ENCODE measurements at regions not wholly inside any gene's neighbourhood (a gene's known extent, or its start where the extent isn't known, plus 50 kb on each side); places are given as distances from the start of the nearest gene placed in this dataset.

DNA sequence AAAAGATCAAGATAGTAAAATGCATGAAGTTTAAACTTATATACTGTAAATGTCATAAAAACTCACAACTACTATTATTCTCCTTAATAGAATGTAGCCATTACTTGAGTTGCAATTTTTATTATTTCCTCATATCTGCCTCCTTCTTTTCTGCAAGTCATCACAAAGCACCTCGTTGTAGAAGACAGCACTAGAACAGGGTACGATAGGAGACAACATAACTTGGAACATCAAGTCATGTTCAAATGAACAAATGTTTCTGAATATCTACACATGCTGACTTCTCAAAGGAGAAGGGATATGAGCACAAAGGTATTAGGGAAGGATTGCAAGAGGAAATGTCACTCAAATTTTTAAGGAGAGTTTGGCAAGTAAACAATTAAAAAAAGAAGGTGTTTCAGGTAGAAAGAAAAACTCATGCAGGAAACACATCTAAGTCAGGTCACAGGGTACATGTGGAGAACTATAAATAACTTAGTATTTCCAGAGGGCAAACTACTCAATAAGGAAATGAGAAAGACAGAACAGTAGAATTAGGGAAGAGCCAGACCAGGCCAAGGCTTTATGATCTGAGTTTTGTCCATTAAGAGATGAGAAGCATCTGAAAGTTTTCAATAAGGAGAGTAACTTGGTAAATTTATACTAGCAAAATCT, 186.7 kb downstream of the CRPPA start:
- TF ChIP-seq POLR2A (IDR thresholded peaks at IDR 0.05) (no peak), POLR2AphosphoS5 (IDR thresholded peaks at IDR 0.05) (no peak)
